Kidney (tissue), 13 donors: ENCODE measurements at regions not wholly inside any gene's neighbourhood (a gene's known extent, or its start where the extent isn't known, plus 50 kb on each side); places are given as distances from the start of the nearest gene placed in this dataset.

Experiments
- DNase-seq, 5 donors: peaks; one replicate each; pipeline ENCODE4 v3.0.0-alpha.2; 2013 to 2020
- FAIRE-seq: peaks from 2 replicates; lab custom pipeline; 2012; peaks lifted over from hg19 to GRCh38; lab: Jason Lieb, UNC
- H3K27ac ChIP-seq, 2 donors: one replicate each; pipeline ENCODE4 v1.7.0; 2013; ENCODE audit warnings: low read depth in 2 of 2, low read length in 2 of 2, inconsistent platforms in 1 of 2
- H3K27me3 ChIP-seq: one replicate; pipeline ENCODE4 v1.7.1; 2013; ENCODE audit warnings: low read length, inconsistent platforms; ENCODE audit not compliant: control insufficient read depth, insufficient read depth
- H3K36me3 ChIP-seq, 3 donors: one replicate each; pipeline versions ENCODE4 v1.7.0 to v1.7.1; 2013; ENCODE audit warnings: low read length in 3 of 3, control low read depth in 1 of 3, inconsistent platforms in 1 of 3; ENCODE audit not compliant: insufficient read depth in 3 of 3, control insufficient read depth in 2 of 3
- H3K4me1 ChIP-seq, 3 donors: one replicate each; pipeline versions ENCODE4 v1.7.0 to v1.7.1; 2013; ENCODE audit warnings: low read length in 3 of 3, inconsistent platforms in 1 of 3, low read depth in 1 of 3; ENCODE audit not compliant: control insufficient read depth in 2 of 3, insufficient read depth in 2 of 3
- H3K4me3 ChIP-seq, 3 donors: one replicate each; pipeline versions ENCODE4 v1.7.0 to v1.8.1; 2013; ENCODE audit warnings: low read length in 3 of 3, control low read depth in 1 of 3, inconsistent platforms in 1 of 3
- H3K9ac ChIP-seq, 3 donors: one replicate each; pipeline versions ENCODE4 v1.7.0 to v1.7.1; 2013; ENCODE audit warnings: low read length in 3 of 3, control low read depth in 1 of 3, inconsistent platforms in 1 of 3
- H3K9me3 ChIP-seq, 3 donors: one replicate each; pipeline versions ENCODE4 v1.7.0 to v1.7.1; 2013; ENCODE audit warnings: low read length in 3 of 3, control low read depth in 1 of 3, inconsistent platforms in 1 of 3; ENCODE audit not compliant: control insufficient read depth in 2 of 3, insufficient read depth in 1 of 3
- CTCF ChIP-seq: IDR thresholded peaks from 3 replicates; pipeline ENCODE4 v1.5.1; 2012; ENCODE audit warnings: mild to moderate bottlenecking, moderate library complexity, borderline replicate concordance; ENCODE audit not compliant: insufficient read depth; ENCODE audit errors: extremely low read depth
- intact Hi-C: fragments of 100-400 bp; cut with DNase I; formaldehyde crosslinking; loops from one replicate; pipeline ENCODE4 v1.11.1; 2022
- donor health status: control.
- donor health status: control.
- donor health status: control.
- donor health status: control.
- donor health status: control.
- donor health status: DM: yes; HTN: yes; CAD: no.
- donor health status: Normal renal cell carcinoma (clear cell type).

GRCh38 chr1:40925834-40926410 lies 53.6 kb upstream of the CTPS1 start:
- TF ChIP-seq CTCF, result no peak
- intact Hi-C loops, result no loop called here
- Histone ChIP-seq H3K27ac (no peak overlapping the region), H3K36me3 (no peaks in the 10 kb centered on the region), H3K9ac (no peak overlapping the region), H3K9me3 (no peaks in the 10 kb centered on the region), H3K27me3 (no peaks in the 10 kb centered on the region), H3K4me1 (peaks cover 0 to 8% (median 0%) of the 10 kb centered on the region in 3 donors), H3K4me3 (no peak overlapping the region)
- FAIRE-seq (no peak), DNase-seq (no peak)

- H3K27me3 ChIP-seq, result no peaks in the 10 kb centered on the region
- FAIRE-seq (no peak), DNase-seq (no peak)
- H3K9ac ChIP-seq, result no peak overlapping the region
- TF ChIP-seq CTCF, result no peak
- no peak overlapping the region for H3K4me3 ChIP-seq
- H3K9me3 ChIP-seq, result no peaks in the 10 kb centered on the region
- H3K36me3 ChIP-seq, result no peaks in the 10 kb centered on the region
- intact Hi-C loops, result no loop called here
- peaks cover 0 to 10% (median 0%) of the 10 kb centered on the region in 3 donors for H3K4me1 ChIP-seq
- no peak overlapping the region for H3K27ac ChIP-seq
Measured at GRCh38 chr1:40926441-40926840, 53.1 kb upstream of the CTPS1 start.

- DNase-seq, result no peak
- intact Hi-C loops, result no loop called here
Measured at GRCh38 chr1:40927781-40928180, 51.7 kb upstream of the CTPS1 start.

More at GRCh38 chr1:40927781-40928180, 51.7 kb upstream of the CTPS1 start:
- Histone ChIP-seq H3K4me3 (no peak overlapping the region), H3K9me3 (no peaks in the 10 kb centered on the region), H3K9ac (no peak overlapping the region), H3K27ac (no peak overlapping the region), H3K4me1 (peaks cover 0 to 7% (median 0%) of the 10 kb centered on the region in 3 donors), H3K27me3 (no peaks in the 10 kb centered on the region), H3K36me3 (no peaks in the 10 kb centered on the region)
- no peak for TF ChIP-seq CTCF
- FAIRE-seq, result no peak
